ENCODE measurements at regions not wholly inside any gene's neighbourhood (a gene's known extent, or its start where the extent isn't known, plus 50 kb on each side); places are given as distances from the start of the nearest gene placed in this dataset.
A peak's percentile ranks its signal among the peaks of the same experiment; 100 is the strongest.
"Not testable (repeated sequence)": the region's sequence is repeated elsewhere in the genome, so short reads cannot be mapped to it uniquely, and the experiment has no call there.

DNA sequence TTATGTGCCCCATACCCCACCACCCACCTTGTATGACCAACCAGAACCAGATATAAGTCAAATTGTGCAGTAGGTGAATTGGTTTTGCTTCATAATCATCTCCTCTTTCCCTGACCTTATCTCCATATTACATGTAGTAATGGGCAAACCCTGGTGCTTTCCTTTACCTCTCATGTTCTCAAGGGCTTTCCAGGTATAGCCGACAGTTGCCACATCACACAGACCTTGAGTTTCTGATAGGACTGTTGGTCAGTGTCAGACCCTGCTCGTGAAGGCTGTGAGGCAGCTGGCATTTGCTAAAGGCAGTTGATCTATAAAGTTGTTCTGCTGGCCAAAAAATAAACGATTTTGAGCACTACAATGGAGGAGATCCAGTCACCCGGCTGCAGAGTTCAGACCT lies 145.9 kb downstream of the ALX1 start:
- DNase-seq: no peak

DNA sequence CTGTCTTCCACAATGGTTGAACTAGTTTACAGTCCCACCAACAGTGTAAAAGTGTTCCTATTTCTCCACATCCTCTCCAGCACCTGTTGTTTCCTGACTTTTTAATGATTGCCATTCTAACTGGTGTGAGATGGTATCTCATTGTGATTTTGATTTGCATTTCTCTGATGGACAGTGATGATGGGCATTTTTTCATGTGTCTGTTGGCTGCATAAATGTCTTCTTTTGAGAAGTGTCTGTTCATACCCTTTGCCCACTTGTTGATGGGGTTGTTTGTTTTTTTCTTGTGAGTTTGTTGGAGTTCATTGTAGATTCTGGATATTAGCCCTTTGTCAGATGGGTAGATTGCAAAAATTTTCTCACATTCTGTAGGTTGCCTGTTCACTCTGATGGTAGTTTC lies 153.1 kb downstream of the ALX1 start:
- DNase-seq: not testable (repeated sequence)

DNA sequence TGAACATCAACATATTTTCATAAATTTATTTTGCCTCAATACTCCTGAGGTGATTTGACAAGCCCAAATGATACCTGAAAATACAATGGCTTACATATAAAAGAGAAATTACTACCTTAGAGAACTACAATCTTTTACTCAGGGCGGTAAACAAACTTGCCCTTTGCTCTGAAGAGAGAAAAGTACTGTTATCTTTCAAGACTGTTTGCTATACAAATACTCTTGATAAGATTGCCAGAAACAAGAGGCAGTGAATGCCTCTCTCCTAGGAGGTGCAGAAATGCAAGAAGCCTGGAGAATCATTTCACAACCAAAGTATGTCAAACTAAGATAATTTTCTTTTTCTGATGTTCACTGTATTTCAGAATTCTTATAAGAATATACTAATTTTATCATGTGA lies 160.3 kb downstream of the ALX1 start:
- no peak for DNase-seq

DNA sequence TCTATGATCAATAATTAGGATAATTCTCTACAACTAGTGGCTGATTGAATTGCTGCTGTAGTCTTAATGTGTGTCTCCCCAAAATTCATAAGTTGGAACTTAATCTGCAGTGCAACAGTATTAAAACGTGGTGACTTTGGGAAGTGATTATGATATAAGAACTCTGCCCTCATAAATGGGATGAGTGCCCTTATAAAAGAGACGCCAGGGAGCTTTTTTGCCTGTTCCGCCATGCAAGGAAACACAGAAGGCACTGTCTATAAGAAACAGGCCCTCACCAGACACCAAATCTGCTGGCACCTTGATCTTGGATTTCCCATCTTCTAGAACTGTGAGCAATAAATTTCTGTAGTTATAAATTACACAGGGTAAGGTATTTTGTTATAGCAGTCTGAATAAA lies 161.0 kb downstream of the ALX1 start:
- DNase-seq: no peak

DNA sequence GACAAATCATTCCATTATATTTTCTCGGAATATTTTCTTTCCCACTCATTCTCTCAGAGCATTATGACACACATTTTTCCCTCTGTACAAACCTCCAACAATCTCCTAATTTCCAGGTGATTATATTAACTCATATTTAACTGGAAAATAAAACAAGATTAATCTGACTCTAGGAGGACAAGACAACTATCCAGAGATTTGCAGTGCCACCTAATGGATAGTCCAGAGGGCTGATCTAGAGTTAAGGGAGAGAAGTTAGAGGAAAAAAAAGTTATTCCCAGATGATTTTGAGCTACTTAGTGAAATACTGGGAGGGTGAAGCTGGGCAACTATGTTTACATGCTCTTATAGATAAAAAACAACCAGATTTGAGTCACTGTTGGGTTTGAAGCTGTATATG lies 161.7 kb downstream of the ALX1 start:
- DNase-seq: no peak

DNA sequence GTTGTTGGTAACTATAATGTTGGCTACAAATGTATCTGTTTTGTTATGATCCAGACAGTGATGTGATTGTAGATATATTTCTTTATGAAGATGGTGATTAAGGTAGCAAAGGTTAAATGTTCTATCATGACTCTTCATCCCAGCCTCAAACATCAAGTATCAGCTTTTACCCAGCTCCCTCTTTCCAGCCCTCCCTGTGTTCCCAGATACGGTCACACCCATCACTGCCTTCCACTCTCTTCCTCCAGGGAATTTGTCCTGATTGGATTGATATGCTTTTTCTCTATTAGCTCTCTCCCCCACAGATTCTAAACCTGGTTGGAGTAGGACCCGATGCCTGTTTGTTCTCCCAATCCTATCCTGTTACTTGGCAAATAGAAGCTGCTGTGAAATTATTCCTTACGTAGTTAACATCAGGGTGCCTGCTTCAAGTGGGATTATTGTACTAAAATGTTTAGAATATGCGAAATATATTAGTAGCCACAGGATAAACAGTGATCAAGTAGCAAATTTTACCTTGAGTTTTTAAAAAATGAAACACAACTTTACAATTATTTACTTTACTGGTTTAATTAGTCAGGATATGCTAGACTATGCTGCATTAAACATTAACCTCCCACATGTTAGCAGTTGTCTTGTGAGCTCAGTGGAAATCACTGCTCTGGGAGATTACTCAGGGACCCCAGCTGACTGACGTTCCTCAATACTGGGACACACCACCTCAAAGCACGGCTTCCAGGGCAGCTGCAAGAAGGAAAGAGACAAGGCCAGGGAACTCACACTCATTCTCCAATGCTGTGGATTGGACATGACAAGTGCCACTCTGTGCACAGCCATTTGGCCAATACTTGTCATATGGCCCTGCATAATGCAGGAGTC lies 165.3 kb downstream of the ALX1 start:
- DNase-seq: no peak

DNA sequence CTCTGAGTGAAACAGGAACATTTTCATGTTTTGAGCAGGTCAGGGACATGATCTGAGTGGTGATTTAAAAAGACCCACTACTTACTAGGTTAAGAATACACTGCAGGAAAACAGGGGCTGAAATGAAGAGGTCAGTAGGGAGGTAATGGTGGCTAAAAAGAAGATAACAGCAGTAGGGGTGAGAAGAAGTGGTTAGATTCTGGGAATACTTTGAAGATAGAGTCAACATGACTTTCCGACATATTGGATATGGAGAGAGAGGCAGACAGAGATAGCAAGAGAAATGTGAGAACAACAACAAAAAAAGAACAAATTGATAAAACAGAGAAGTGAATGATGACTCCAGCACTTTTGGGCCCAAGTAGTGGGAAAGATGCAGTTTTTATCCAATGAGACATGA lies 168.0 kb downstream of the ALX1 start:
- no peak for DNase-seq

DNA sequence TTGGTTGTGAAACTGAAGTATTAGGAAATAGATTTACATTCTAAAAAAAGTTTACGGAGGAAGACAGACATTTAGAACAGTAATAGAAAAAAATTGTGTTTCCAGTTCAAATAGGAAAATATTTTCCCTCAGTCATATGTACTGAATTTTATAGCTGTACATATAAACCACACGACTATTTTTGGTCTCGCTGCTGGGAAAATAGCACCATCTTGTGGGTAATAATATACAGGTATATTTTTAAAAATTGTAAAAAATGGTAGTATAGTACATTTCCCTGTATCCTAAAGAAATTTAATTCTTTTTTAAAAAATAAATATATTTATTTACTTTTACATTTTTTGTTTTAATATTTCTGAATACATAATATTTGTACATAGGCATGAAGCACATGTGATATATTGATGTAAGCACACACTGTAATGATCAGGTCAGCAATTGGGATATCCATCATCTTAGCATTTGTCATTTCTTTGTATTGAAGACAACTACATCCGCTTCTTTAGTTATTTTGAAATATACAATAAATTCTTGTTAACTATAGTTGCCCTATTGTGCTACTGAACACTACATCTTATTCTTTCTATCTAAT lies 168.6 kb downstream of the ALX1 start:
- DNase-seq: no peak

DNA sequence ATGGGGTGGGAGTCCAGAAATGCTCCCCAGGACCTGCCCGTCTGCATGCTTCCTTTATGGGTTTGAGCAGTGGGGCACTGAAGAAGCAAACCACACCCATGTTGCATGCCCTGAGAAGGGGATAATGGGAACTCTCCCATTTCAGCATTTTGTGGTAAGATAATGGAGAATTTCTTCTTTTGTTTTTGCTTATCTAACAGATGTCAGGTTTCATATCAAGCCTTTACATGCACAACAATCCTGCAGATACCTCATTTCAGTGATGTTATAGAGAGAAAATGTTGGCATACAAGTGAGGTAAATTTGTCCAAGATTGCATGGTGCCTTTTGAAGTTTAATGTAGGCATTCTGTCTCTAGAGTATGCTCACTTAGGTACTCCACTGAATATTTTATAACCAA lies 177.0 kb downstream of the ALX1 start:
- no peak for DNase-seq

DNA sequence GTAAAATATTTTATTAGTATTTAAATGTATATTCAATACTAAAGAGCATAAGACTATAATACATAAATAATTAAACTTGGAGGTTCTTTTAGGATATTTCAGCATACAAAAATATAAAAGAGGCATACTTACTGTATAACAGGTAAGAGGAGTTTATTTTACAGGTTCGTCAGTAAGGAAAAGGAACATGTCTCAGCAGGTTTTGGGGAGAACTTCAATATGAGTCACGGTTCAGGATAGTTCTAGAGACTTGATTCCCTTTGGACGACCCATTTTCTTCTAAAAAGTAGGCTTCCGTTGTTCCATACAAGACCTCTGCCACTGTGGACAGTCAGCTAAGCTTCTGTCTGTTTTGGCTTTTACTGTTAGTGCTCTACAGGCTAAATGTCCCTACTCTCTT lies 181.1 kb downstream of the ALX1 start:
- no peak for DNase-seq

DNA sequence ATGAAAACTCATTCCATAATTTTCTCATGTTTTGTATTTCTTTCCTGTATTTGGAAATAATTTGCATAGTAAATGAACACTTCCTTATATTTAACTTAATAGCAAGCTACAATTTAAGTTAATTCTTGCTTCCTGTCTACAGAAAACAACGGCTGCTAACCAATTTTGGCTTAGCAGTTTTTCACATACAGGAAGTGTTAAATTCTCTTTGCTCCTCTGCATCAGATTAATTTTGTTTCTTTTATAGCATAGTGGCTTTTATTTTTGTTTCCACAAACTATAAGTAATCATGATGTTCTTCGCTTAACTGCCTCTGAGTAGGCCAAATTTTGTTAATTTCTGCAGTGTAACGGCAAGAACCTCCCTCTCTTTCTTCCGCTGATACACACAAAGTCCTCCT lies 182.9 kb downstream of the ALX1 start:
- DNase-seq: no peak

DNA sequence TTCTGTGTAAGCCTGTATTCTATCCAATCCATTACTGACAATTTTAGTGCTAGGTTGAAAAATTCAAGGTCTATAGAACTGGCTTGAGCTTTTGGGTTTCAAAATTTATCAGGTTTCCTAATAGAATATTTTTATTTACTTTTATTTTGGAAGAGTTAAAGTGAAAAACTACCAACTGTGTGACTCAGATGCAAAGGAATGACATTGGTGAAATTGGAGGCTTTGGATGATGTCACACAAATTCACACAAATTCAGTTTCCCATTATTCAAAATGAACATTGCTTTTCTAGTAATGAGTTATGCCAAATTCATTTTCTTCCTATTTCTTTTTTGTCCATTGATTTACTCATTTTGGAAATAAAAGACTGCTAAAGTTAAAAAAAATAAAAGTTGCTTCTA lies 186.9 kb downstream of the ALX1 start:
- no peak for DNase-seq

DNA sequence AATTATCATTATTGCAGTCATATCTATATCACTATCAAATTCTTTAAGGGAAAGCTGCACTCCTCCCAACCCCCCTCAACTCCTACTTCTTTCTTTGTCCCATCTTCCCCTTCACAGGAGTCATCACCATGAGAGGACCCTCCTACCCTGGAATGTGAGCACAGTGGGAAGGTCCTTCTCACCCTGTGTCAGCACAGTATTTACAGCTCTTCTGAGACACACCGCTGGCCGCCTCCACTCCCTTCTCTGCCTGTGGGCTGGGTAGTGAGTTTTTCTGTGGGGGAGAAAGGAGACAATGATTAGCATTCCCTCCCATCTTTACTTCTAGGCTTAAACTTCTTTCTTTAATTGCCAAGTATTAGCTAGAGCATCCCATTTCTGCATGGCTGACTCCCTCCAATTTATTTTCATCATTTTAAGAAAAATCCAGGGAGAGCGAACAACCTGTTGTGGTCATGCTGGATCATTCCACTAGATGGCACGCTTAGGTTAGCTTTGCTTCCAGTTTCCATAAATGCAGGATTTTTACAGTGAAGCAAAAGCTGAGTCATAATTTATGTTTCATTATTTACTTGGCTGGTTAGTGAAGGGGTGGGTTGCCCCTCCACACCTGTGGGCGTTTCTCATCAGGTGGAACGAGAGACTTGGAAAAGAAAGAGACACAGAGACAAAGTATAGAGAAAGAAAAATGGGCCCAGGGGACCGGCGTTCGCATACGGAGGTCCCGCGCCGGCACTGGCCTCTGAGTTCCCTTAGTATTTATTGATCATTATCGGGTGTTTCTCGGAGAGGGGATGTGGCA lies 188.5 kb downstream of the ALX1 start:
- peak; percentile 2 for DNase-seq

DNA sequence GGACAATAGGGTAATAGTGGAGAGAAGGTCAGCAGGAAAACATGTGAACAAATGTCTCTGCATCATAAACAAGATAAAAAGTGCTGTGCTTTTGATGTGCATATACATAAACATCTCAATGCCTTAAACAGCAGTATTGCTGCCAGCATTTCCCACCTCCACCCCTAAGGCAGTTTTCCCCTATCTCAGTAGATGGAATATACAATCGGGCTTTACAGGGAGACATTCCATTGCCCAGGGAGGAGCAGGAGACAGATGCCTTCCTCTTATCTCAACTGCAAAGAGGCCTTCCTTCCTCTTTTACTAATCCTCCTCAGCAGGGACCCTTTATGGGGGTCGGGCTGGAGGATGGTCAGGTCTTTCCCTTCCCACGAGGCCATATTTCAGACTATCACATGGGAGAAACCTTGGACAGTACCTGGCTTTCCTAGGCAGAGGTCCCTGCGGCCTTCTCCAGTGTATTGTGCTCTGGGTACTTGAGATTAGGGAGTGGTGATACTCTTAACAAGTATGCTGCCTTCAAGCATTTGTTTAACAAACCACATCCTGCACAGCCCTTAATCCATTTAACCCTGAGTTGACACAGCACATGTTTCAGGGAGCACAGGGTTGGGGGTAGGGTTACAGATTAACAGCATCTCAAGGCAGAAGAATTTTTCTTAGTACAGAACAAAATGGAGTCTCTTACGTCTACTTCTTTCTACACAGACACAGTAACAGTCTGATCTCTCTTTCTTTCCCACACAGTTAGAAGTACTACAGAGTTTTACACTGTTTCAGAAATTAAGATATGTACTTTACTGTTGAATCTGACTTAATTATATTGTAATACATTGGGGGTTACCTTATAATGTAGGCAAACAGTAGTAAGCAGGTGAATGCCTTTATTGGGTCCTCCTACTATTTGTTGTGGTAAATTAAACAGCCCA lies 189.4 kb downstream of the ALX1 start:
- DNase-seq: not testable (repeated sequence)

DNA sequence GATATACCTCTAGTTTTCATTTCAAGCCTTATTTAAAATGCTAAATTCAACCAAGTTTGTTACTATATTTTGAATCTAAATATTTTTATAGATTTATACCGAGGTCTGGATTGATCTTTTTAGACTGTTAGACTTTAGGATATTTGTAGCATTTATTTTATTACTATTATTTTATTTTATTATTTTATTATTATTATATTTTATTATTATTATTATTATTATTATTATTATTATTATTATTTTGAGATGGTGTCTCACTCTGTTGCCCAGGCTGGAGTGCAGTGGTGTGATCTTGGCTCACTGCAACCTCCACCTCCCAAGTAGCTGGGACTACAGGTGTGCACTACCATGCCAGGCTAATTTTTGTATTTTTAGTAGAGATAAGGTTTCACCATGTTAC lies 195.3 kb downstream of the ALX1 start:
- DNase-seq: not testable (repeated sequence)

DNA sequence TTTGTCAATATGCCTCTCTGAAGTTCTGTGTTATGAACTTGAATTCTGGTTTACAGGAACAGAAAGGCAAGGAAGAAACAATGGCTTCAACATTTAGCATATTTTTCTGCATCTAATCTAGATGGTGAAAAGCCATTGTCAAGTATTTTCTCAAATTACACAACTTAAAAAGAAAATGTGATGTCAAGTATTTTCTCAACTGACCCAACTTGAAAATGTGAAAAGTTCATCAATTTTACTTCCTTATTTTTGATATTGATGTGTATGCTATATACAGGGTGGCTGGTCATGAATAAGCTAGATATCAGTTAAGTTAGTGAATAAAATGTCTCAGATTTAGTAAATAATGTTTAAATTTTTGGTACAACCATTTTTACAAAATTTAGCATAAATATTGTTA lies 196.7 kb downstream of the ALX1 start:
- no peak for DNase-seq

DNA sequence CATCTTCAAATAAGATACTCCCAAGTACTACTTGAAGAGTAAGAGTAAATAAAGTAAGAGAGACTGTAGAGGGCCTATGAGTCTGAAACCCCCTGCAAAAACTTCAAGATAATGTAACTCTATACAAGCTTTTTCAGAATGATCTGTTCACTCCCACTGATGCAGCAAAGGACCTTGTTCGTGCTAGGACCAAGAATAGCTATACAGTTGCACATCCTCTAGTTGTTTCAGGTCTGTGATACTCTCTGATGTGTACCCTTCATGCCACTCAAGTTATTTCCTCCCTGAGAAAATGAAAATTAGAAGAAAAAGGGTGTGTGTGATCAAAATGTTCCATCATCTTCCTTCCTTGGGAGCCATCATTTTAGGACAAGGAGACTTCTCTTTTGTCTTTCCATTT lies 204.4 kb downstream of the ALX1 start:
- DNase-seq: no peak

DNA sequence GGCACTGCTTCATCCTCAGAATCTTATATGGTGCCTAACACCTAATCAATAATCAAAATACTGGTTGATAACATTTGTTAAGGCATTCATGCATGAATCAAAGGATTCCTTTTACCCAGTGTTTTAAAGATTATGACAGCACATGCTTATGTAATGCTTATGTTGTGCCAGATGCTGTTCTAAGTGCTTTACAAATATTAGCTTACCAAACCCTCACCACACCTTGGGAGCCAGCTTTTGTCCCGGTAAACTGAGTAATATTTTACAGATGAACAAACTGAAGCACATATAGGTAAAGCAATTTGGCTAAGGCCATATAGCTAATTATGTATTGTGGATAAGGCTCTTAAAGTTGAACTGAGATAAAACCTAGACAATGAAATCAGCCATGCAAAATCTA lies 209.2 kb downstream of the ALX1 start:
- no peak for DNase-seq

DNA sequence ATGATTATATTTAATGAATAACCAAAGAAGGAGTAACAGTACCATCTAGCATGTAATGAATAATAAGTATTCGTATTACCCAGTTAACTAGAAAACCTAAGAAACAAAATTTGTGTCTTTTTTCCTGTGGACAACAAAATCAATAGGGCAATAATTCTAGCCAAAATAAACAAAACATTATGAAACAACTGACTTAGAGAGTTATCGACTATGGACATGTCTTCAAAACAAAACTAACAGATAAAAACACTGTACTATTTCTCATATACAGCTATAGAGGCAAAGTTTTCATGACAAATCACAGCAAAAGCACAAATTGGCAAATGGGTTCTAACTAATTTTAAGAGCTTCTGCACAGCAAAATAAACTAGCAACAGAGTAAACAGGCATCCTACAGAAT lies 224.1 kb downstream of the ALX1 start:
- no peak for DNase-seq

DNA sequence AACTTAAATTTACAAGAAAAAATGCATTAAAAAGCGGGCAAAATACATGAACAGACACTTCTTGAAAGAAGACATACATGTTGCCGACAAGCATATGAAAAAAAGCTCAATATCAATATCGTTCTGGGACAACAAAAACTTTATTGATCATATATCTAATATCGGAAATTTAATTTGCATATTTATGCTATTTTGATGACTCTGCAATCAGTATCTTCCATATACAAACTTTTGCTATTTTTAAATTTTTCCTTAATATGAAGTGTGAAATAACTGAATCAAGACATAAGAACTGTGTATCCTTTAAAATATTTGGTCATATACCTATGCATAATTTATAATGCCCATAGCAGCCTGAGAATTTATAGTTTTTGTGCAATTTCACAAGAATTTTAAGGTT lies 224.6 kb downstream of the ALX1 start:
- no peak for DNase-seq

DNA sequence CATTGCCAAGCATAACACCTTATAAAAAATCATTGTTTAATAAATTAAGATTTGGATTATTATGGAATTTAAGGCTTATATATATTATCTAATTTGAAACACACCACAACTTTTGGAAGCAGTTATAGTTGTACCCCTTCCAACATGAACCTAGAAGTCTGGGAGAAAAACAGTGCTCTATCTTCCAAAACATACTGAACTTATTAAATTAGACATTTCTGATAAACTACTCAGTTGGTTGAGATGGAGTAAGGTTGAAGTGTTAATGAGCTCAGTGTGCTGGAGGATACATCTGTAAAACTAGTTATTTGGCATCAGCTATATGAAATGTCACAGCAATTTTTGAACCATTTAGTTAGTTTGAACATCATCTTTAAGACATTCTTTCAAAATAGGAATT lies 227.4 kb downstream of the ALX1 start:
- no peak for DNase-seq

DNA sequence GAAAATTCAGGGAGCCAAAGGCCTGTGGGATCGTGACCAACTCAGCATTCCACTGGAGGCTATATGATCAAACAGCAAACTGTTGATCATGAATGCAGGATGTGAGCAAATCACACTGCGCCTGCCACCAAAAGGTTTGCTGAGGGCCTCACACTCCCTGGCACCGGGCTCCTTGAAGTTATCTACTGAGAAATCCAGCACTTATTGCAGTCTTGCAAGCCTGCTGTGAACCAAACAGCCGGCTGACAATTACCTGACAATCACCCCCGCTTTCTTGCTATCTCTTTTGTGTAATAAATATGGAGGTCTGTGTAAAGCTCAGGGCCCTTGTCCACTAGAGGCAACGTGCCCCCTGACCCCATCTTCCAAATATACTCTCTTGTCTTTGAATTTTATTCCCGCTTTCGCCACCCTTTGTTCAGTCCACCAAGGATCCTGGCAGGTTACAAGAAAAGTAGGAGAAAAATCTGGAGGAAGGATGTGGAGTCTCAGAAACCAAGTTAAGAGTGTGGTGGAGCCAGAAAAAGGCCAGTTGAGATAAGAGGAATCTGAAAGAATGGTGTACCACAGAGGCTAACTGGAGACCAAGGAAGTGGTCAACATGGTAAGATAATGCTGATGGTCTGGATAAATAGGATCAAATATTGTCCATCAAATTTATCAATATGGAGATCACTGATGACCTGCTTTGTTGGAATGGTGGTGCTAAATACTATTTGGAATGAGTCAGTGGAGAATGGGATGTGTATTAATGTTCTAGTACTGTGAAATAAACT lies 229.2 kb downstream of the ALX1 start:
- DNase-seq: no peak
